Left cardiac atrium (tissue), 4 donors: ENCODE measurements at regions not wholly inside any gene's neighbourhood (a gene's known extent, or its start where the extent isn't known, plus 50 kb on each side); places are given as distances from the start of the nearest gene placed in this dataset.
A peak's percentile ranks its signal among the peaks of the same experiment; 100 is the strongest.
"Not testable (repeated sequence)": the region's sequence is repeated elsewhere in the genome, so short reads cannot be mapped to it uniquely, and the experiment has no call there.

ENCODE experiments used
- ATAC-seq, 2 donors: fragments of 200-7000 bp; cut with Tn5 transposase; one replicate each; pipeline ENCODE4 v1.9.1; 2020; ENCODE audit warnings: mild to moderate bottlenecking in 2 of 2, moderate library complexity in 2 of 2
- DNase-seq: peaks from one replicate; pipeline ENCODE4 v3.0.0-alpha.2; 2020
- intact Hi-C, 2 donors: fragments of 100-400 bp; cut with DNase I; formaldehyde crosslinking; loops; one replicate each; pipeline versions ENCODE4 v1.14.1 to v1.15.1; 2022 to 2023
- donor health status: DM: no; HTN: yes; CAD: no.
- donor health status: DM: no; HTN: yes; CAD: no; lungs with severe emphysema.
- donor health status: DM: yes; HTN: yes; CAD: no.
- donor health status: Dilated cardiomyopathy.

GRCh38 chrX:65610481-65610880 is 57.0 kb upstream of the MSN start:
- no peak for ATAC-seq
- no peak for DNase-seq
- intact Hi-C loops = no loop called here

DNA sequence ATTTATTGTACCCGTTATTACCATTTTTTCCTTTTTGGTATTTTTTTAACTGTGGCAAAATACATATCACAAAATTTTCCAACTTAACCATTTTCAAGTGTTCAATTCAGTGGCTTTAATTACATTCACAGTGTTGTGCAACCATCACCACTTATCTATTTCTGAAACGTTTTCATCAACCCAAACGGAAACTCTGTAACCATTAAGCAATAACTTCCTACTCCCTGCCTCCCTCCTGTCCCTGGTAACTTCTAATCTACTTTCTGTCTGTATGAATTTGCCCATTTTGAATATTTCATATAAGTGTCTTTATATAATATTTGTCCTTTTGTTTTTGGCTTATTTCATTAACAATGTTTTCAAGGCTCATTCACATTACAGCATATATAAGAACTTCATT is 57.4 kb upstream of the MSN start:
- no peak for DNase-seq
- intact Hi-C loops = no loop called here
- ATAC-seq = peak; percentile 41 to 51

GRCh38 chrX:65609237-65609636 is 58.2 kb upstream of the MSN start:
- intact Hi-C loops = no loop called here
- no peak for ATAC-seq

GRCh38 chrX:65608026-65608425 is 59.4 kb upstream of the MSN start:
- ATAC-seq = no peak
- intact Hi-C loops = no loop called here
- DNase-seq = no peak

More at GRCh38 chrX:65609237-65609636, 58.2 kb upstream of the MSN start:
- no peak for DNase-seq

DNA sequence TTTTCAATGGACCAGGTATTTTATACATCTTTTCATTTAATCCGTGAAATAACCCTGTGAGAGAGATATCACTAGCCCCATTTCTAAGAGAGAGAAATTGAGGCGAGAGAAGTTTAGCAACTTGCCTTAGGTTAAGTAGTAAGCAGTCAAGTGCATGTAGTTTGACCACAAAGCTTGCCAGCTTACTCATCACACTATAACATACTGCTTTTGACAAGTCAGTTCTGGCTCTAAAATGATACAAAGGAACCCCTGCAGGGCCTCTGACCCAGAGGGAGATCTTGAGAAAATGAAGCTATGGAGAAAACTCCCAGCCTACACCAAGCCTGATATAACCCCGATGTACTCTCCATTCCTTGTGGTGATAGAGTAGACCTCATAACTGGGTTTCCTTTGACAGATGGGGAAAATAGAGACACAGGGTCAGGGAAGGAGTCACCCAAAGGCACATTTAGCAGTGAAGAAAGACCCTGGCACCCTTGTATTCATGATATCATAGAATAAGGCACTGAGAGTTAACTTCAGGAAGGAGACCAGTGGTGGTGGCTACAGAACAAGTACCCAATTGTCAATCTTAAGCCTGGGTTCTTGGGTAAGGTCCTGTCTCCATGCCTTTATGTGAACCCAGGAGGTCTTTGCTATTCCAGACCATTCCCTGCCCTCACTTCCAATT is 60.2 kb upstream of the MSN start:
- DNase-seq (no peak), ATAC-seq (no peak)
- intact Hi-C loops = no loop called here

GRCh38 chrX:65602221-65602560 is 65.3 kb upstream of the MSN start:
- intact Hi-C loops = loop anchor here in 1 of 2 donors (5.0 kb wide), 2 partner anchors 40 to 65 kb away; partner anchors contain the start of gene MSN
- DNase-seq = no peak

GRCh38 chrX:65601530-65602220 is 65.8 kb upstream of the MSN start:
- ATAC-seq (peak; percentile 96 to 97), DNase-seq (peak; percentile 92)
- intact Hi-C loops = loop anchor here in 1 of 2 donors (5.0 kb wide), 2 partner anchors 41 to 66 kb away; partner anchors contain the start of gene MSN

More at GRCh38 chrX:65602221-65602560, 65.3 kb upstream of the MSN start:
- no peak for ATAC-seq

- ATAC-seq = peak in 1 of 2 donors; percentile 28
- intact Hi-C loops = loop anchor here in 1 of 2 donors (5.0 kb wide), 2 partner anchors 41 to 66 kb away; partner anchors contain the start of gene MSN
These were observed 66.3 kb upstream of the MSN start for GRCh38 chrX:65601126-65601525.

DNA sequence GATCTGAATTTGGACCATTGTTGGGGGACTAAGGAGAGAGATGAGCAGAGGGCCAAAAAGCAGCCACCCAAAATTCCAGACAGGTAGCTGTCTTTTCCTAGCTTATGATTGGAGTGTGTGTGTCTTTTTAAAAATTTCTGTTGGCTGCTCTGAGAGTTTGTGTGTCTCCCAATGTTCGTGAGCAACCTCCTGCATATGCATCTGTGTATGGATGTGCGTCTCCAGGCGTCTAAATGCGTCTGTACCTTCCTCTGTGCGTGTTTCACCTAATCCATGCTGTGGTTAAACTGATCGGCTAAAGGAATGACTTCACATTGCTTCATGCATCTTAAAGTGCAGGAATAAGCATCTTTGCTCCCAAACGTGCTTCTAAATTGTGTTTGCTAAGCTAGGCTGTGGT is 65.5 kb upstream of the LAS1L start:
- DNase-seq (no peak), ATAC-seq (no peak)
- intact Hi-C loops = loop anchor here in 1 of 2 donors (5.0 kb wide), 2 partner anchors 42 to 67 kb away; partner anchors contain the start of gene MSN

More at GRCh38 chrX:65601126-65601525, 66.3 kb upstream of the MSN start:
- DNase-seq = no peak

- intact Hi-C loops = loop anchor here in 1 of 2 donors (10.0 kb wide), 1 partner anchor 126 kb away; no protein-coding TSS in a partner anchor
- DNase-seq (no peak), ATAC-seq (no peak)
These were observed 64.1 kb upstream of the LAS1L start for GRCh38 chrX:65598559-65599147.

DNA sequence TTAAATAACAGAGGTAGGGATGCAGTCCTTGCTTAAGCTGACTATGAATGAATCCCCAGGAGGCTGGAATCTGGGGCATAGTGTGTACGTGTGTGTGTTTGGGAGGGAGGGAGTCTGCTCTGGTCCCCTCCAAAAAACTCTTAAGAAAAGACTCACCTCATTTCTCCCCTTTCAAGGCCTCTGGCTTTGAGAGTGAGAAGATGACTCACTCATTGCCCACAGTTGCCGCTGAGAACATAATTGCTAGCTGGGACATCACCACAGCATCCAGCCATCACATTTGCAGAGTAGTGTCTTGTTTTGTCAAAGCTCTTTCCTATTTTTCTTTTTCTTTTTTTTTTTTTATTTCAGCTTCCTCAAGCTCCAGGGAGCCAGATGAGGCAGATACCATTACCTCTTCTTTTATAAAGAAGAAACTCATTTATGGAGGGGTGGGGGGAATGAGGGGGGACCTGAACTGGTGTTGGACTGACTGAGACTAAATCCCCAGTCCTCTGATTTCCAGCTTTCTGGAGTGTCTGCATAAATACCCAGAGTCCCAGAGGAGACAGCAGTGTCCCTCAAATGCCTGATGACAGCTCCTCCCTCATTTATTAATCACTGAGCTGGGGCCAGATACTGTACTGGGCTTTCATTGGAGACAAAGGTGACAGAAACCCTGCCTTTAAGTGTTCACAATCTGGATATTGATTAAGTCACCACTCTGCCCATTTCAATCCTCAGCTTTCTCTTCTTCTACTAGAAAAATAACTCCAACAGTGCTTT is 61.9 kb upstream of the LAS1L start:
- intact Hi-C loops = loop anchor here in 1 of 2 donors (10.0 kb wide), 1 partner anchor 128 kb away; no protein-coding TSS in a partner anchor
- DNase-seq (no peak), ATAC-seq (peak; percentile 50 to 68)

DNA sequence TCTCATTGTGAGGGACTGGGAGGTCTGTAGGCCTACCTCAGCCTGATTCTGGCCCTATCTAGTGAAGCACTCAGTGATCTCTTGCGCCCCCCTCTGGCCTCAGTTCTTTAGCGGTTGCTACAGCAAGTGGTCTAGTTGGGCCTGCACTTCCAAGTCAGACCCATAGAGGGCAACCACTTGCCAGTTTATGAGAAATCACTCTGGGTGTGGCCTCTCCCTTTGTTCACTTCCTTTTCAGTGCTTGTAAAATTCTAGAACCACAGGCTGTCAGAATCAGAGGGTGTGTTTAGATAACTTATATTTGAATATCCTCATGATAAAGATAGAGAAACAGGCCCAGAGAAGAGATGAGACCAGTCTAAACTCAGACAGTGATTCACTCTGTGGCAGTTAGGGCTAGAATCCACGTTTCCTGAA is 60.9 kb upstream of the LAS1L start:
- ATAC-seq (peak; percentile 90 to 94), DNase-seq (peak; percentile 98)
- intact Hi-C loops = loop anchor here (2.0 to 10.0 kb wide), 2 partner anchors 109 to 129 kb away; no protein-coding TSS in a partner anchor

DNA sequence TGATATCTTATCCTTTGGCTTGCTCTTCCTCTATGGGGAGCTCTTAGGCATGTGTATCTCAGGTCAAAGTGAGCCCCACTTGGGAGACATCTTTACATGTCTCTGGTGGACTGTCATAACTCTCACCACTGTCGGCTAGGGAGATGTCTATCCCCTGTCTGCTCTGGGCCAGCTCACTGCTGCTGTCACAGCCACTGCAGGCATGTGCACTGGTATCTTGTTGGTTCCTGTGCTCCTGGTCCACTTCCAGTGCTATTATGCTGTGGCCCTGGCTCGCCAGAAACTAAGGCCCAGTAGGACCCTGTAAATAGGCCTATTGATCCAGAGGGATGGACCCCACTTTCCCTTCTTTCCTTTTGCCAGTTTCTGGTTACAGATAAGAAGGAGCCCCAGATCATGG is 56.6 kb upstream of the LAS1L start:
- DNase-seq = no peak
- intact Hi-C loops = loop anchor here in 1 of 2 donors (10.0 kb wide), 1 partner anchor 134 kb away; no protein-coding TSS in a partner anchor
- ATAC-seq = no peak

DNA sequence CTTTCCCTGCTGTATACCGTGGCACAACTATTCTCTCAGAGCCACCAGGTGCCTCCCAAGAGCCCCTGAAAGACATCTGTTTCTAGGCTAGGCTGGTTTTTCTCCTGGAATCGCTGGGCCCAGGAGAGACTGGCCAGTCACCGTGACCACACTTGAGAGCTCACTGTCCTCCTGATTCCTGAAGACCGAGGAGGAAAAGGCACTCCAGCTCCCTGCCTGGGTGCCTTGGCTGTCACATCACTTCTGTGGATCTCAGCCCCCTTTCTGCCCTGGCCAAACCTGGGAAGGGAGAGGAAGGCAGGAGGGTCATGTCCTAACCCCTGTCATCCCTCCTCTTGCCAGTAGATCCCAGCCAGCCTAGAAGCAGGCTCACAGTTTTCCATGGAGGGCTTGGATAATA is 54.7 kb upstream of the LAS1L start:
- ATAC-seq (no peak), DNase-seq (no peak)
- intact Hi-C loops = no loop called here

GRCh38 chrX:65588795-65589194 is 54.2 kb upstream of the LAS1L start:
- DNase-seq (no peak), ATAC-seq (no peak)
- intact Hi-C loops = no loop called here

GRCh38 chrX:65587616-65588526 is 53.3 kb upstream of the LAS1L start:
- ATAC-seq (peak; percentile 82 to 92), DNase-seq (peak; percentile 83)
- intact Hi-C loops = no loop called here

DNA sequence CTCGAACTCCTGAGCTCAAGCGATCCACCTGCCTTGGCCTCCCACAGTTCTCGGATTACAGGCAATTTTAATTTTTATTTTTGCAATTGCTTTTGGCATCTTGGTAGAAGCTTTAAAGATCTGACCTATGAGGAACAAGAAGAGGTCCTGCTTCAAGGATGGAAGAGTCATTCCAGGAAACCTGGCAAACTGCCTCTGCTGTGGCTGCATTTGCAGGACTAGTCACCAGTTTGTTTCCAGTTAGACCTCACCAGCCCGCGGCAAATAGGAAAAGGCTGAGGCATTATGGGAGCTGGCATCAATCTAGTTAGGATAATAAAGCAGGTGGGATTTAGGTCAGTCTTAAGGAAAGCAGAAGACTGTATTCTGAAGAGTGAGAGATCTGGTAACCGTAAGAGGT is 51.9 kb upstream of the LAS1L start:
- DNase-seq = no peak
- no peak for ATAC-seq
- intact Hi-C loops = no loop called here

- DNase-seq, intact Hi-C loops, ATAC-seq: not testable (repeated sequence)
These were observed 50.6 kb upstream of the LAS1L start for GRCh38 chrX:65585226-65585625.
